Testis (tissue), 2 donors: ENCODE measurements at regions not wholly inside any gene's neighbourhood (a gene's known extent, or its start where the extent isn't known, plus 50 kb on each side); places are given as distances from the start of the nearest gene placed in this dataset.

Experiments
- DNase-seq: peaks from one replicate; pipeline ENCODE4 v3.0.0-alpha.2; 2019
- H3K27ac ChIP-seq, 2 donors: fragments of 200-600 bp; sonication (generic); one replicate each; pipeline ENCODE4 v1.5.1; 2019
- H3K27me3 ChIP-seq: fragments of 200-600 bp; sonication (generic); one replicate; pipeline ENCODE4 v1.5.1; 2019
- H3K36me3 ChIP-seq: fragments of 200-600 bp; sonication (generic); one replicate; pipeline ENCODE4 v1.5.1; 2017; ENCODE audit warnings: low read depth; ENCODE audit errors: missing control alignments
- H3K4me1 ChIP-seq: fragments of 200-600 bp; sonication (generic); one replicate; pipeline ENCODE4 v1.5.1; 2019
- H3K4me3 ChIP-seq, 2 donors: fragments of 200-600 bp; sonication (generic); one replicate each; pipeline ENCODE4 v1.5.1; 2017 to 2019
- H3K9me3 ChIP-seq: fragments of 200-600 bp; sonication (generic); one replicate; pipeline ENCODE4 v1.5.1; 2017
- POLR2A ChIP-seq: fragments of 450-650 bp; IDR thresholded peaks from one replicate; pipeline ENCODE4 v1.6.1; 2017; ENCODE audit warnings: antibody characterized with exemption, mild to moderate bottlenecking, moderate library complexity
- WGBS, 2 donors: methylation state at CpG; one replicate each; pipeline ENCODE4 v1.1.5; 2018; 5-methylcytosine and 5-hydroxymethylcytosine counted together
- intact Hi-C: fragments of 100-400 bp; cut with DNase I; formaldehyde crosslinking; loops from one replicate; pipeline ENCODE4 v1.15.1; 2023; ENCODE audit warnings: low total_unique reads
- TF ChIP-seq, protein P1 (sequence below), 3 experiments: fragments of 450-650 bp in 2 of 3; fragments of 200-600 bp in 1 of 3; sonication (generic) in 1 of 3; IDR thresholded peaks; one replicate each; pipeline ENCODE4 v1.5.1; 2016 to 2019; ENCODE audit warnings: antibody characterized with exemption in 3 of 3, mild to moderate bottlenecking in 2 of 3, moderate library complexity in 1 of 3

DNA sequence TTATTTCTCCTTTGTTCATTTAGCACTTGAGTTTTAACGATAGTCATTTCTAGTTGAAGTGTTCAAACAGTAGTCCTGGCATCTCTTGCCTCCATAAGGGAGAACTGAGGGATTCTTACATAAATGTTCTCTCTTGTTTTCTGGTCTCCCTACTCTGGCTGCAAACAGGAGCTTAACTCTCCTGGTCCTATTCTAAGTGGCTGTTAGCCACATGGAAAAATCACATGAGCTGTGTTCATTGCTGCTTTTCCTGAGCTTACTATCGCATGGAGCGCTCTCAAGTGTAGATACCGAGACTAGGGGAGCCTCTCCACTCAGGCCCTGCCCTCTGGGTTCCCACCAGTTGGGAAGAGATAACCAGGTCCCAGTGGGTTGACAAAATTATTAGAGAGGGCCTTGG is 403.1 kb upstream of the TPM1 start:
- 92% methylated on average over 3 to 4 of the region's 4 CpGs for WGBS, 2 donors
- TF ChIP-seq, protein P1, sequence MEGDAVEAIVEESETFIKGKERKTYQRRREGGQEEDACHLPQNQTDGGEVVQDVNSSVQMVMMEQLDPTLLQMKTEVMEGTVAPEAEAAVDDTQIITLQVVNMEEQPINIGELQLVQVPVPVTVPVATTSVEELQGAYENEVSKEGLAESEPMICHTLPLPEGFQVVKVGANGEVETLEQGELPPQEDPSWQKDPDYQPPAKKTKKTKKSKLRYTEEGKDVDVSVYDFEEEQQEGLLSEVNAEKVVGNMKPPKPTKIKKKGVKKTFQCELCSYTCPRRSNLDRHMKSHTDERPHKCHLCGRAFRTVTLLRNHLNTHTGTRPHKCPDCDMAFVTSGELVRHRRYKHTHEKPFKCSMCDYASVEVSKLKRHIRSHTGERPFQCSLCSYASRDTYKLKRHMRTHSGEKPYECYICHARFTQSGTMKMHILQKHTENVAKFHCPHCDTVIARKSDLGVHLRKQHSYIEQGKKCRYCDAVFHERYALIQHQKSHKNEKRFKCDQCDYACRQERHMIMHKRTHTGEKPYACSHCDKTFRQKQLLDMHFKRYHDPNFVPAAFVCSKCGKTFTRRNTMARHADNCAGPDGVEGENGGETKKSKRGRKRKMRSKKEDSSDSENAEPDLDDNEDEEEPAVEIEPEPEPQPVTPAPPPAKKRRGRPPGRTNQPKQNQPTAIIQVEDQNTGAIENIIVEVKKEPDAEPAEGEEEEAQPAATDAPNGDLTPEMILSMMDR (IDR thresholded peaks at IDR 0.05): no peak
- TF ChIP-seq POLR2A: no peak
- no peak overlapping the region for H3K4me3 ChIP-seq
- no peaks in the 10 kb centered on the region for H3K4me1 ChIP-seq
- intact Hi-C loops: no loop called here
- H3K36me3 ChIP-seq: no peaks in the 10 kb centered on the region
- H3K27ac ChIP-seq: no peak overlapping the region
- no peaks in the 10 kb centered on the region for H3K27me3 ChIP-seq
- DNase-seq: no peak
- no peaks in the 10 kb centered on the region for H3K9me3 ChIP-seq

DNA sequence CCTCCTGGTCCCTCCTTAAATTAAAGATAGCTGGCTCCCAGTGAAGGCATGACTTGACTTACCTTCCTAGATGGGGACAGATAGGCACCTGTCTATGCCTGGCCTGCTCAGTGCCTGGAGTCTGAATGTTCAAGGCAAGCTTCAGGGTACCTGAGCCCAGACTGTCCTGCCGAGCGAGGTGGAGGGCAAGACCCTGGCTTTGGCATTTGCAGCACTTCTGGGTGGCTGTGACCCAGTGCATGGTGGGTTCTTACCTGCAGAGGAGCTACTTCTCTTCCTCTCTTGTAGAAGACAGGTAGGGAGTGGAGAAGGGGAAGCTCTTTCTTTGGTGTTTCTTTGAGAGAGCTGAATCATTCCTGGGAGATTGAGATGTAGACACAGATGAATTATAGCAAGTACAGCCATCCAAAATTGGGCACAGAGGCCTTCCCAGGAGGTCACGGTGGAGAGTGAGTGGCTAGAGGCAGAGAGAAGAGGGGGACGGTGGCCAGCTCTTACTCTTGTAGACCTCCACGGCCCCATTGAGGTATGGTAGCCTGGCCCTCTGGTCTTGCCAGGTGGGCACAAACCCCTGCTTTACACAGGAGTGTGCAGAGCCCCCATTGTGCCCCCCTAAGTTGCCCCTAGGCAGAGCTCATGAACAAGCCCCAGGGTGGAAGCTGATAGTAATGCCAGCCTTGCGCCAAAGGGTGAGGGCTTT is 402.5 kb upstream of the TPM1 start:
- H3K27ac ChIP-seq: no peak overlapping the region
- no peak for TF ChIP-seq POLR2A
- TF ChIP-seq, protein P1 (IDR thresholded peaks at IDR 0.05): no peak
- H3K4me3 ChIP-seq: no peak overlapping the region
- no peaks in the 10 kb centered on the region for H3K9me3 ChIP-seq
- H3K27me3 ChIP-seq: no peaks in the 10 kb centered on the region
- H3K4me1 ChIP-seq: no peaks in the 10 kb centered on the region
- no peak for DNase-seq
- intact Hi-C loops: no loop called here
- WGBS, 2 donors: 97 to 98% methylated on average over 4 to 6 of the region's 6 CpGs
- no peaks in the 10 kb centered on the region for H3K36me3 ChIP-seq

DNA sequence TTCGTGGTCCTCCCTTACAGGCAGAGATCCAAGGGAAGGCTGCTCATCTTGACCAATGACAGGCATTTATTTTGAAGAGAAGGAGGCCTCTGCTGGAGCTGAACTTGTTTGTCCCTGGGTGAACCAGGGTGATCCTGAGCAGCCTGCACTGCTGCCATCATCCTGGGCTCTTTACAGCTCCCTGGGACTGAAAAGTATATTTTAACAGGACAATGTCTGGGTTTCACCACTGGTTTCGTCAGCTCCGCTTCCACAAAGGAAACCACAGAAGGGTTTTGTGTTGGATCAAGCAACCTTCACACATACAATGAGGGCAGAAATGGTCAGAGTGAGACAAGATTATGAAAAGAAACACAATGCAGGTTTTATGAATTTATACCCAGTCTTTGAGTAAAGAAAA is 400.7 kb upstream of the TPM1 start:
- Histone ChIP-seq H3K4me3 (no peak overlapping the region), H3K4me1 (no peaks in the 10 kb centered on the region), H3K27ac (no peak overlapping the region), H3K27me3 (no peaks in the 10 kb centered on the region), H3K36me3 (no peaks in the 10 kb centered on the region), H3K9me3 (no peaks in the 10 kb centered on the region)
- no peak for DNase-seq
- intact Hi-C loops: no loop called here
- WGBS, 2 donors: 79 to 92% methylated on average over 3 of the region's 3 CpGs
- TF ChIP-seq, protein P1 (IDR thresholded peaks at IDR 0.05): no peak
- TF ChIP-seq POLR2A: no peak

GRCh38 chr15:62643572-62643971 is 399.0 kb upstream of the TPM1 start:
- intact Hi-C loops: no loop called here
- H3K9me3 ChIP-seq: no peaks in the 10 kb centered on the region
- no peak overlapping the region for H3K4me3 ChIP-seq
- H3K36me3 ChIP-seq: no peaks in the 10 kb centered on the region
- H3K27ac ChIP-seq: no peak overlapping the region
- no peaks in the 10 kb centered on the region for H3K4me1 ChIP-seq
- 87 to 94% methylated on average over 3 to 4 of the region's 4 CpGs for WGBS, 2 donors
- no peaks in the 10 kb centered on the region for H3K27me3 ChIP-seq
- no peak for TF ChIP-seq POLR2A
- TF ChIP-seq, protein P1 (IDR thresholded peaks at IDR 0.05): no peak
- DNase-seq: no peak

DNA sequence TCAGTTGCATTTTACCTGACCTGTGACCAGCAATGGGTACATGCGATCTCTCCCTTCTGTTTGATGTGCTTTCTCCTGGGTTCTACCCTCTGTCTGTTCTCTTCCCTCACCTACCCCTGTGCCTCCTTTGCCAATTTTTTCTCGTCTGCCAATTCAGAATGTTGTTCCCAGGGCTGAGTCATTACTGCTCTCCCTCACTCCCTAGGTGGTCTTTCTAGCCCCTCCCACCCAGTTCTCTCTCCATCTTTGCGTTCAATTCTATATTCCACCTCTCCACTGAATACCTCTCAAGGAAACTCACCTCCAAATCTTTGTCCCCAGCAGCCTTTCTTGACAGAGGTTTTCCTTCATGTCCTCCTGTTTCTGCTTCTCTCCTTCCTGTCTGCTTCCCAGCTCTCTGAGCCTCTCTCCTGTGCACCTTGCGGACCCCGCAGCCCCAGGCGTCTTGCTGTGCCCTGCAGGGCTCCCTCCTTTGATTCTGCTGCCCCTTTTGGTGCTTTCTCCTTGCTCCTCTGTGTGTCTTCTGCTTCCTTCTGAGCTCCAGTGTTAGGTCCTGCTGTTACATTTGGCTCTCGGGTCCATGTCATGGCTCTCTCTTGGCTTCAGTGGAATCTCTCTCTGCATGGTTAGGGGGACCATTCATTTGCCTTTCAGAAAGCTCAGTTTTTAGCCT is 398.2 kb upstream of the TPM1 start:
- 85 to 88% methylated on average over 7 of the region's 7 CpGs for WGBS, 2 donors
- Histone ChIP-seq H3K9me3 (no peaks in the 10 kb centered on the region), H3K36me3 (no peaks in the 10 kb centered on the region), H3K4me3 (no peak overlapping the region), H3K27ac (no peak overlapping the region), H3K4me1 (no peaks in the 10 kb centered on the region), H3K27me3 (no peaks in the 10 kb centered on the region)
- intact Hi-C loops: no loop called here
- TF ChIP-seq POLR2A: no peak
- TF ChIP-seq, protein P1 (IDR thresholded peaks at IDR 0.05): no peak
- no peak for DNase-seq
